MM.1S (cell line): ENCODE measurements at regions not wholly inside any gene's neighbourhood (a gene's known extent, or its start where the extent isn't known, plus 50 kb on each side); places are given as distances from the start of the nearest gene placed in this dataset.

ENCODE experiments used
- CTCF ChIP-seq: fragments of 300-600 bp; sonication (generic); IDR thresholded peaks from 2 replicates; pipeline ENCODE4 v1.5.1; 2016; ENCODE audit warnings: antibody characterized with exemption, low read length, mixed read lengths
- EZH2 ChIP-seq: fragments of 300-600 bp; sonication (generic); optimal IDR thresholded peaks from 2 replicates; pipeline ENCODE3; 2017; ENCODE audit warnings: low read depth, mild to moderate bottlenecking, antibody characterized with exemption, low read length, mixed read lengths
- EZH2phosphoT487 ChIP-seq: fragments of 300-600 bp; sonication (generic); IDR thresholded peaks from 2 replicates; pipeline ENCODE4 v1.6.1; 2018; ENCODE audit warnings: antibody characterized with exemption, low read length

GRCh38 chr21:16040601-16041000, 310.8 kb downstream of the USP25 start:
- TF ChIP-seq CTCF (no peak), EZH2phosphoT487 (no peak), EZH2 (no peak)
